Dermis blood vessel endothelial cell (primary cell): ENCODE measurements at regions not wholly inside any gene's neighbourhood (a gene's known extent, or its start where the extent isn't known, plus 50 kb on each side); places are given as distances from the start of the nearest gene placed in this dataset.
"Not testable (repeated sequence)": the region's sequence is repeated elsewhere in the genome, so short reads cannot be mapped to it uniquely, and the experiment has no call there.

Source experiments
- DNase-seq: peaks from one replicate; pipeline ENCODE4 v3.0.0; 2010

DNA sequence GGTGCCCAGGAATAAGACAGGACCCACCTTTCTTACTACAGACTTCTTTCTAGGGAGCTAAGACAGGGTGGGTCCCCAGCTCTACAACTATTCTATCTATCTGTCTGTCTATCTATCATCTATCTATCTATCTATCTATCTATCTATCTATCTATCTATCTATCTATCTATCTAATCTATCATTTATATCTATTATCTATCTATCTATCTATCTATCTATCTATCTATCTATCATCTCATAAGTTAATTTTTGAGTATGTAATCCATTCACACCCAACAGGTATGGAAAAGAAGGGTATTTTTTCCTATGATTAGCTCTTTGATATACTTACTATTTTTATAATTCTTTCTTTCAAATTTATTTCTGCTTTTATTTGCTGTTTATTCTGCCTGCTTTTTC is 55.9 kb downstream of the BAMBI start:
- DNase-seq, result no peak

GRCh38 chr10:28733647-28734046 is 56.3 kb downstream of the BAMBI start:
- DNase-seq, result no peak

DNA sequence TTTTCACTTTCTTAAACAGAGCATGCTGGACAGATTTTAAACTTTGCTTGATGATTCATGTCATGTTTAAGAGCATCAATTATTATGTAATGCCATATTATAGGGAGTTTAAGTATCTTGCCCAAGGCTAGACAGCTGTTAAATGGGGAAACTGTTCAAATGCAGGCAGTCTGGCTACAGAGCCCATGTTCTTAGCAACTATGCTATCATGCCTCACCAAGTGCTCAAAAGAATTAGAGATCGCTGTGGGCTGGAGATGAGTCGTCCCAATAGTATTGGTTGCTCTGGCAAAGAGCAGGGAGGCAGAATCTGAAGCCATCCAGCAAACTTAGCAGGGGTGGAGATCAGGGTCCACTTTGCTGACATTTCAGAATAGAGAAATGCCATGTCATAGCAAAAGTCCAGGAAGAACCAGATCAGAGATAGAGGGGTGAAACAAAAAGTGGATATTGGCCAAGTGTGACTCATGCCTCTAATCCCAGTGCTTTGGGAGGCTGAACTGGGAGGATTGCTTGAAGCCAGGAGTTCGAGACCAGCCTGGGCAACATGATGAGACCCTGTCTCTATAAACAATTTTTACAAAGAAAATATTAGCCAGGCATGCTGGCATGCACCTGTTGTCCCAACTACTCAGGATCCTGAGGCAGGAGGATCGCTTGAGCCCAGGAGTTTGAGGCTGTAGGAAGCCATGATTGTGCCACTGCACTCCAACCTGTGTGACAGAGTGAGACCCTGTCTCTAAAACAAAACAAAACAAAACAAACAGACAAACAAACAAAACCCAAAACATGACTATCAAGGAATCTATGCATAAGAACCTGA is 57.8 kb downstream of the BAMBI start:
- DNase-seq, result peak; percentile 50

- DNase-seq, result no peak
These were observed 59.8 kb downstream of the BAMBI start for GRCh38 chr10:28737096-28737495.

DNA sequence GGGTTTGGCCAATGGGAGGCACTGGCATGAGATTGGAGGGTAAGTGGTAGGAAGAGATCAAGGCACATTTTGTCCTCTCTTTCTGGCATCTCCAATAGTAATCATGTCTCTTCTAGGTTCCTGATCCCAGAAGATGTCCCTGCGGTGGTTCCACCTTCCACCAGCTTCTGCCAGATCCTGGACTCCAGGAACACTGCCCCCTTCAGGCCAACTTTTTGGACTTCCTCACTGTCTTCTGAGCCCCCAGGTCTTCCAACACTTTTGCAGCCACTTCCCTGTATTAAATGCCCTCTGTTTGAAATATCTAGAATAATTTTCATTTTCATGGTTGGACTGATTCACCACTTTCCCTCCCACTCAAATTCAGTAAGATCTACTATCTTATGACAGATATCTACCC is 60.9 kb downstream of the BAMBI start:
- peak; percentile 20 for DNase-seq

GRCh38 chr10:28743576-28743975 is 66.3 kb downstream of the BAMBI start:
- DNase-seq, result no peak

DNA sequence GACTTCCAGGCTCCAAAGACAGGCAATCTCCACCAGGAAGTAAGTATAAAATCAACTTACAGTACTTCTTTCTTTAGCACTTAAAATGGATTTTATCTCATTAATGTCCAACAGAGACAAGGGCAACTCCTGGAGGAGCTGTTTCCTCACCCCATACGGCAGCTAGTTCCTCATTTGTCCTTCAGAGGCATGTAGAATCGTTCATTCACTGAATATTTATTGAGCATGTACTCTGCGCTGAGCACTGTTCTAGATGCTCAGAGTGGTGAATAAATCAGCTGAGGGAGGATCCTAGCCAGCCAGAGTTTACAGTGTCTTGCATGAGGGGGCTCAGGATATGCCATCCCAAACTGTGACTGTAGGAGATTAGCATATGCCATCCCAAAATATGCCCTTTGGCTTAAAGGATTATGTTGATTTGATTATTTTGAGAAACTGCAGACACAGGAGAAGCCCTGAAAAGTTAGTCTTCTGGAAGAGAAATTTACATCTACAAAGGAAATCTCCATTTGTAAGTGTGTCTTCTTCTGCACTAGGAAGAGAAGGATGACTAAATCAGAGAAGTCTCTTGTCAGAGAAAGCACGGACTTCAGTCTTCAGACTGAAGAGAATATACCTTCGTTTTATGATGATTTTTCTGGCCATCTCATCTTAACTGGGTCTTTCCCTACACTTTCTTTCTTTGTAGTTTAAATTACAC is 66.9 kb downstream of the BAMBI start:
- DNase-seq, result no peak

DNA sequence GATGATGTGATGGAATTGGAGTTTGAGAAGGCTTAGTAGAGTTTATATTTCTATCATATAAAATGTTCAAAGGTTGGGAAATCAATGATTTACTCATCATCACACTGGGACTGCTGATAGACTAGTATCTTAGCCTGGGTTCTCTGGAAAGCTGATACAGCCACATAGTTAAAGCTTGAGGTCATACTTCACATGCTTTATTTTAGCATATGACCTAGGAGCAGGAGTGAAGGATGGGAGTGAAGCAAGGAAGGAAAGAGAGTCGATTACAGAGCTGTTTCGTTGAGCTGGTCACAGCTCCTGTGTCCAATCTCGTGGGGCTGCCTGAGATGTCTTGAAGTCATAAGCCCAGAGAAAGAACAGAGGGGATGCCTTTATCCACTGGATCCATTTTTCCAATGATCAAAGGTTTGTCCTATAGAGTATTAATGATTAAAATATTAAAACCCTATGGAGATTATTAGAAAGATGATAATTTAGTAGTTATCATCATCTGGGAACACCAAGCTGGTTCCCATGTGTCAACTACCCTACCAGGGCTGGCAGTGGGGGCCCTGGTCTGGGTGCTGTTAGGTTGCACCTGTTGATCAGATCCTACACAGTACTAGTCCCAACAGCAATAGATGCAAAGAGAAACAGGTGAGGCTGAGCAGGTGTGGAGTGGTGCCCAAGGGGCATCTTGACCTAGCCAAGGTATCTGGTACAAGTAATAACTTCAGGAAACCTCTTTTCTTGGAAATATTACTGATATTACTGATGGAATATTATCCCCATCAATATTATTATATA is 77.8 kb downstream of the BAMBI start:
- no peak for DNase-seq

- no peak for DNase-seq
These were observed 83.9 kb downstream of the BAMBI start for GRCh38 chr10:28761084-28761846.

DNA sequence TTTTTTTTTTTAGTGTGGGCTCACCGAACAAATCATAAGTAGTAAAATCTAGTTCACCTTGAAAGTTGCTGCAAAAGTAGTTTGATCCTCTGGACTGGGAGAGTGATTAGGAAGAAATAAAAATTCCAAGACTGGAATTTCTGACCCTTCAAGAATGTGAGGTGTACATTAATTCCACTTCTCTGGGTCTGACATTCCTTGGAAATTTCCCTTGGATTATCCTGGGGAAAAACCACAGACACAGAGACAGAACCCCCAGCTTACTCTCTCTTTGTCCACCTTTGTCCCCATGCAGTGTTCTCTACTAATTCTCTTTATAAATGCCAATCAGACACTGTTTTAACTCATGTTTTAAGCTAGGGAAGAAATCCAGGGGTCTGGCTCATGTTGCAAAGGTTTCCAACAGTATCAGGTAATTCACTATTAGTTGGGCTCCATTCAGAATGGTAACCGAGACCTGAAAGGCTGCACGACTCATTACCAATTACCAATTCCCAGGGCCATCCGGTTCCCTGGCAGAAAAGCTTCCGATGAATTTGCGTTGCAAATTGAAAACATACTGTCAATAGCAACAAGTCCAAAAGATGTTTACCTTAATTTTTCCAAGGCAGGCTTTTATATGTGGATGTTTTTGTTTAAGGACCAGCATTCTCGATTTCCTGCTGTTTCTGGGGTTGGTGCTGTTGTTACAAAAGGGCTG is 86.3 kb downstream of the BAMBI start:
- no peak for DNase-seq

GRCh38 chr10:28765641-28766040 is 88.3 kb downstream of the BAMBI start:
- no peak for DNase-seq

DNA sequence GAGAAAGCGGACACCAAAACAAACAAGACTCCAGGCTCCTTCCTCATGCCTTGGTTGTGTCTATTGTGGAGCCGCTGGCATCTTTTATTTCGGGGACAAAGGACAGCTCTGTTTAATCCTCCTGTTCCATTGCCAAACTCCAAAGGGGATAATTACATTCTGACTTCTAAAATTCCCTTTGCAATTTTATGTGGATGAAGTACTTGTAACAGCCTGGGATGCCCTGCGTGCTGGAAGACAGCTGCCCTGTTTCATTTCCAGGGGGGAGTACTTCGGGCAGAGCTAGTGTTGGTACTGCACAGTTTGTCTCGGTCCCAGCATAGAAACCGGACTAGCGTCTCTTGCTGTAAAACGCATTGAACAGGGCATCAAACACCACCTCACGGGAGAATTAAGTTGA is 90.9 kb downstream of the BAMBI start:
- no peak for DNase-seq

DNA sequence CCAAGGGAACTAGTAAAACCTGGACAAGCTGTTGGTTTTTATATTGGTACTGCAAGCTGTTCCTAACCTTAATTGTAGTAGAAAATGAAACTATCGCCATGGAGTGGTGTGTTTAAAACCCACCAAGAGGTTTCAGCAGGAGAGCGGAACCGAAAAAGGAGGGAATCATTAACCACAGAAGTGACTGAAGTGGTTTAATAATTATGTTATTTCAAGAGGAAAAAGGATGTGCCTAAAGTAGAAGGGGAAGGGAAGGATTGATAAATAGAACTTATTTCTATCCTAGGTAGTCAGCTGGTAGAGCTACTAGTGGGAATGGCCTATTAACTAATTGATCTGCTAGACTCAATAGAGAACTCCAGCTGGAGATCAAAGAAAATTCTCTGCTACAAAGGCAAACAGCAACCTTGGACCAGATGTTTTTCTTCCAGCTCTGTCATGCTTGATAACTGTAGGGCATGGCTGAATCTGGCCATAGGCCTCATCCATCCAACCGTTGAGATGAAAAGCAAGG is 91.8 kb downstream of the BAMBI start:
- no peak for DNase-seq

DNA sequence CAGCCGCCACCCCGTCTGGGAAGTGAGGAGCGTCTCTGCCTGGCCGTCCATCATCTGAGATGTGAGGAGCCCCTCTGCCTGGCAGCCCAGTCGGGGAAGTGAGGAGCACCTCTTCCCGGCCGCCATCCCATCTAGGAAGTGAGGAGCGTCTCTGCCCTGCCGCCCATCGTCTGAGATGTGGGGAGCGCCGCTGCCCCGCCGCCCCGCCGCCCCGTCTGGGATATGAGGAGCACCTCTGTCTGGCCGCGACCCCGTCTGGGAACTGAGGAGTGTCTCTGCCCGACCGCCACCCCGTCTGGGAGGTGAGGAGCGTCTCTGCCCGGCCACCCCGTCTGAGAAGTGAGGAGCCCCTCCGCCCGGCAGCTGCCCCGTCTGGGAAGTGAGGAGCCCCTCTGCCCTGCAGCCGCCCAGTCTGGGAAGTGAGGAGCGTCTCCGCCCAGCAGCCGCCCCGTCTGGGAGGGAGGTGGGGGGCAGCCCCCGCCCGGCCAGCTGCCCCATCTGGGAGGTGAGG is 94.3 kb downstream of the BAMBI start:
- not testable (repeated sequence) for DNase-seq

- no peak for DNase-seq
These were observed 97.0 kb downstream of the BAMBI start for GRCh38 chr10:28774051-28774995.

- DNase-seq, result no peak
These were observed 98.5 kb downstream of the BAMBI start for GRCh38 chr10:28775773-28776172.

GRCh38 chr10:28776519-28776918 is 99.2 kb downstream of the BAMBI start:
- DNase-seq, result no peak

GRCh38 chr10:28777911-28778310 is 100.6 kb downstream of the BAMBI start:
- DNase-seq, result no peak

DNA sequence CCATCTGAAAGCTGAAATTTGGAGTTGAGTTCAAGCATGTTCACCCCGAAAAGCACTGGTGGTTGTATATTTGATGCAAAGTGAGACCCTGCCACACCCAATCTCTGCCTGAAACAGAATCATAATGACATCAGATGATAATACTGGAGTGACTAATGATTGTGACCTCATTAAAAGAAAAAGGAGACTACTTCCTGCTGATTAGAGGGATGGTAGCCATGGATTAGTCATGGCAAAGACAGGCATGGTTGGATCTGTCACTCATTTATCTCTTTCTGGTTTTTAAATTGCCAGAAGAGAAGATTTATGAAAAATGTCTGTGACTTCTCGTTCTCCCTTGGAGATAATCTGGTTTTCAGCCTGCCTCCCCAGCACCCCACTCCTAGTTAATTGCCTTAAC is 101.2 kb downstream of the BAMBI start:
- no peak for DNase-seq

DNA sequence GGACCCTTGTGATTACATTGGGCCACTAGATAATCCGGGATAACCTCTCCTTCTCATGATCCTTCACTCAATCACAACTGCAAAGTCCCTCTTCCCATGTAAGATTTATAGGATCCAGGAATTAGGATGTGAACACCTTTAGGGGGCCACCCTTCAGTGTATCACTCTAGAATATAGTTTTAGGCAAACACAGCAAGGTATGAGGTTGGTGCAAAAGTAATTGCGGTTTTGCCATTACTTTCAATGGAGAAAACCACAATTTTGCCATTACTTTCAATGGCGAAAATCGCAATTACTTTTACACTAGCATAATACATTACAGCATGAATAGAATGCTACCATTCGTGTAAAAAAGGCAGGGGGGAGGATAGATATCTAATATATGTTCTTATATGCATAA is 104.0 kb downstream of the BAMBI start:
- no peak for DNase-seq
